Activated CD4-positive, alpha-beta memory T cell treated with anti-CD3 and anti-CD28 coated beads, Interleukin-2, amount 10 ng/mL, durations not matched to agents 7 days and 5 days (primary cell): ENCODE measurements at regions not wholly inside any gene's neighbourhood (a gene's known extent, or its start where the extent isn't known, plus 50 kb on each side); places are given as distances from the start of the nearest gene placed in this dataset.

ENCODE experiments used
- CTCF ChIA-PET: fragments of 350-600 bp; sonication (Branson Sonifier 250); formaldehyde crosslinking; loops from one replicate; lab custom pipeline; 2021; ENCODE audit warnings: antibody characterized with exemption, inconsistent platforms; lab: Charles Lee
- POLR2A ChIA-PET: fragments of 350-600 bp; sonication (Branson Sonifier 250); formaldehyde crosslinking; loops from one replicate; lab custom pipeline; 2021; ENCODE audit warnings: antibody characterized with exemption; lab: Charles Lee
- DNase-seq: peaks from one replicate; pipeline ENCODE4 v3.0.0-alpha.2; 2020
- H3K27ac Mint-ChIP-seq: one replicate; pipeline ENCODE4 v1.8.0; 2021; ENCODE audit warnings: mild to moderate bottlenecking, mixed read lengths
- H3K27me3 Mint-ChIP-seq: one replicate; pipeline ENCODE4 v1.8.0; 2021; ENCODE audit warnings: mixed read lengths
- H3K36me3 Mint-ChIP-seq: one replicate; pipeline ENCODE4 v1.8.0; 2021; ENCODE audit warnings: low read depth, mixed read lengths
- H3K4me1 Mint-ChIP-seq: one replicate; pipeline ENCODE4 v1.8.0; 2021; ENCODE audit warnings: mixed read lengths
- H3K4me3 Mint-ChIP-seq: one replicate; pipeline ENCODE4 v1.8.0; 2021; ENCODE audit warnings: mild to moderate bottlenecking, mixed read lengths
- H3K9me3 Mint-ChIP-seq: one replicate; pipeline ENCODE4 v1.8.0; 2021; ENCODE audit warnings: mixed read lengths

DNA sequence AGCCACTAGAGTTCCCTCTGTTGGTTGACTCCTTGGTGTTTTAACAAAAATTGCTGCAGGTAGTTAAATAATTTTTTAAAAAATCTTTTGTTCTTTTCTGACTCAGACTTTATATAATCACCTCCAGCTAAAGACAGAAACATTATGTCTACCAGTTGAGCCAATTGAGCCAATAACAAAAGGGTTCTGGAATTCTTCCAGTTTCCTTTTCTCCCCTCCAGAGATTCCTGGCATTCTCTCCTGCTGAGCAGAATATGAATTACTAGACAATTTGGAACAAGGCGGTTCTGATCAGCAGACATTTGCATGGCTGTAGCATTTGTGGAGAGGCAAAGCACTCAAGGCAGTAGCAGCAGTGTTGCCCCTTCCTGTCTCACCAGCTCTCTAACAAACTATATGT lies 144.0 kb upstream of the SLC35B3 start:
- H3K36me3 Mint-ChIP-seq: no peaks in the 10 kb centered on the region
- POLR2A ChIA-PET: no interaction called here
- CTCF ChIA-PET: no interaction called here
- peaks cover 11% of the 10 kb centered on the region for H3K9me3 Mint-ChIP-seq
- H3K27me3 Mint-ChIP-seq: no peaks in the 10 kb centered on the region
- no peak overlapping the region for H3K4me3 Mint-ChIP-seq
- H3K27ac Mint-ChIP-seq: no peak overlapping the region
- no peak for DNase-seq
- H3K4me1 Mint-ChIP-seq: no peaks in the 10 kb centered on the region

DNA sequence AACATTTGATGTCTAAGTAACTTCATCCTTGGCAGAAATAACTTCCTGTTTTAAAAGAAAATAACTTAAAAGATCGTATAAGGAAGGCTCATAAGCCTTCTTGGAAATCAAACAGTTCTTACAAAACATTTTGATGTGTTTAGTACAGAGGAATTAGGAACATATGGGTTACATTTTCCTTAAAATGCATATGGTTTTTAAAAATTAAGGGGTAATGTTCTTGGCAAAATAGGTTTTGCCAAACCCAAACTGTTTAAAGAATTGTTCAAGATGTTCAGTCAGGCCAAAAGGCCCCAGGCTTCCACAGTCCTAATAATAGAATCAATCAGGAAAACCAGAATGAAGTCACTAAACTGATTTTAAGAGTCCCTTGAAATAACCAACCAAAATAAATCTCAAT lies 142.7 kb upstream of the SLC35B3 start:
- no peaks in the 10 kb centered on the region for H3K36me3 Mint-ChIP-seq
- no peak overlapping the region for H3K27ac Mint-ChIP-seq
- no peaks in the 10 kb centered on the region for H3K4me1 Mint-ChIP-seq
- H3K9me3 Mint-ChIP-seq: peaks cover 9% of the 10 kb centered on the region
- H3K27me3 Mint-ChIP-seq: no peaks in the 10 kb centered on the region
- no peak for DNase-seq
- CTCF ChIA-PET: no interaction called here
- no peak overlapping the region for H3K4me3 Mint-ChIP-seq
- POLR2A ChIA-PET: no interaction called here

DNA sequence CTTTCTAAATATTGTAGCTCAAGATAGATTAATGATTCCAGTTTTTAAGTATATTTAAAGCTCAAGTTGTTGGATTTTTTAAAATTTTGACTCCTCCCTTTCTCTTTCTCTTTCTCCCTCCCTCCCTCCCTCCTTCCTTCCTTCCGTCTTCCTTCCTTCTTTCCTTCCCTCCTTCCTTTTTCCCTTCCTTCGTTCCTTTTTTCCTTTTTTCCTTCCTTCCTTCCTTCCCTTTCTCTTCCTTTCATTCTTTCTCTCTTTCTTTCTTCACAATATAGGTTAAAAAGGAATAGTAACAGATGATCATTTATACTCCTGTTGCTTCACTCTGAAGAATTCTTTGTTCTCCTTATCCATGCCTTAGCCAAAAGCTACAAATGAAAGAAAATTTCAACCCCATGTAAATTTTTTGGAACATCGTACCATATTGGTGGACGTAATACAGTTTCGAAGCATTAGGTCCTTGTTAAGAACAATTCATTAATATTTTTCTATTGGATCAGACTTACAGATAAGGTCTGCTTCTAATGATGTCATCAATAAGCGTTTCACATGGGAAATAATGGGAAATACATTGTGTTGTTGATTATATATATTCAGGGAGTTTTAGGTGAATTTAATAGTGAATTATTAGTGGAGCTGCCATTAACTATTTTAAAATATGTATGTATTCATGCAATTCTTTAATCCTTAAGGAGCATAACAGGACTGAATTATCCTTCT lies 139.6 kb upstream of the SLC35B3 start:
- H3K4me3 Mint-ChIP-seq: no peak overlapping the region
- no peaks in the 10 kb centered on the region for H3K36me3 Mint-ChIP-seq
- H3K9me3 Mint-ChIP-seq: peaks cover 11% of the 10 kb centered on the region
- H3K4me1 Mint-ChIP-seq: no peaks in the 10 kb centered on the region
- ChIA-PET CTCF (no interaction called here), POLR2A (no interaction called here)
- H3K27me3 Mint-ChIP-seq: no peaks in the 10 kb centered on the region
- no peak for DNase-seq
- H3K27ac Mint-ChIP-seq: no peak overlapping the region

DNA sequence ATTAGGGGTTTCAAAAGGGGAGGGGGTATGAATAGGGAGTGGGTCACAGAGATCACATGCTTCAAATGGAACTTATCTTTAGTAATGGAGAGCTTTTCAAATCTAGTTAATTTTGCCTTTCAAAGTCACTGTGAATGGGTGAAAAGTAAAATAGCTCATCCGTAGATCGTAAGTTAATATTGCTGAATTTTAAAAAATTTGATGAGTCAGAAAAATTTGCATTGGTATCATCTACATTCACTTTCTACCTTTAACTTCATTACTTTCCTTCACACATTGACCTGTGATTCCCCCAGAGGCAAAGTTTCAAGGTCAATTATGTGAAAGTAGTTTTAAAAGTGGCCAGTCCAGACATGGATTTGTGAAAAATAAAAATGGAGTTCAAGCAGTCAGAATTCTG lies 139.0 kb upstream of the SLC35B3 start:
- no peaks in the 10 kb centered on the region for H3K27me3 Mint-ChIP-seq
- no peak overlapping the region for H3K27ac Mint-ChIP-seq
- no peaks in the 10 kb centered on the region for H3K36me3 Mint-ChIP-seq
- ChIA-PET POLR2A (no interaction called here), CTCF (no interaction called here)
- no peaks in the 10 kb centered on the region for H3K4me1 Mint-ChIP-seq
- DNase-seq: no peak
- H3K4me3 Mint-ChIP-seq: no peak overlapping the region
- peaks cover 7% of the 10 kb centered on the region for H3K9me3 Mint-ChIP-seq

- CTCF ChIA-PET: interaction anchor here (0.5 kb wide), 1 partner anchor 652 kb away, joined by 4 read pairs; no protein-coding TSS in a partner anchor
- H3K27me3 Mint-ChIP-seq: no peaks in the 10 kb centered on the region
- no peak for DNase-seq
- peaks cover 13% of the 10 kb centered on the region for H3K9me3 Mint-ChIP-seq
- H3K4me1 Mint-ChIP-seq: no peaks in the 10 kb centered on the region
- POLR2A ChIA-PET: no interaction called here
- no peaks in the 10 kb centered on the region for H3K36me3 Mint-ChIP-seq
- no peak overlapping the region for H3K27ac Mint-ChIP-seq
- H3K4me3 Mint-ChIP-seq: no peak overlapping the region
Observed at GRCh38 chr6:8570256-8570920, 135.0 kb upstream of the SLC35B3 start.

GRCh38 chr6:8562125-8562524 lies 126.8 kb upstream of the SLC35B3 start:
- Mint-ChIP-seq H3K36me3 (no peaks in the 10 kb centered on the region), H3K4me3 (no peak overlapping the region), H3K27me3 (no peaks in the 10 kb centered on the region), H3K9me3 (no peaks in the 10 kb centered on the region), H3K27ac (no peak overlapping the region), H3K4me1 (no peaks in the 10 kb centered on the region)
- ChIA-PET POLR2A (no interaction called here), CTCF (no interaction called here)
- DNase-seq: no peak

GRCh38 chr6:8558953-8559352 lies 123.6 kb upstream of the SLC35B3 start:
- H3K4me1 Mint-ChIP-seq: no peaks in the 10 kb centered on the region
- DNase-seq: no peak
- ChIA-PET CTCF (no interaction called here), POLR2A (no interaction called here)
- H3K27ac Mint-ChIP-seq: no peak overlapping the region
- H3K27me3 Mint-ChIP-seq: no peaks in the 10 kb centered on the region
- no peaks in the 10 kb centered on the region for H3K36me3 Mint-ChIP-seq
- H3K4me3 Mint-ChIP-seq: no peak overlapping the region
- no peaks in the 10 kb centered on the region for H3K9me3 Mint-ChIP-seq

- Mint-ChIP-seq H3K36me3 (no peaks in the 10 kb centered on the region), H3K4me3 (no peak overlapping the region), H3K27me3 (no peaks in the 10 kb centered on the region), H3K27ac (no peak overlapping the region), H3K9me3 (no peaks in the 10 kb centered on the region), H3K4me1 (no peaks in the 10 kb centered on the region)
- no peak for DNase-seq
- ChIA-PET CTCF (no interaction called here), POLR2A (interaction anchor here (0.6 kb wide), 1 partner anchor 354 kb away, joined by 3 read pairs; no protein-coding TSS in a partner anchor)
Observed at GRCh38 chr6:8557014-8557748, 121.8 kb upstream of the SLC35B3 start.

DNA sequence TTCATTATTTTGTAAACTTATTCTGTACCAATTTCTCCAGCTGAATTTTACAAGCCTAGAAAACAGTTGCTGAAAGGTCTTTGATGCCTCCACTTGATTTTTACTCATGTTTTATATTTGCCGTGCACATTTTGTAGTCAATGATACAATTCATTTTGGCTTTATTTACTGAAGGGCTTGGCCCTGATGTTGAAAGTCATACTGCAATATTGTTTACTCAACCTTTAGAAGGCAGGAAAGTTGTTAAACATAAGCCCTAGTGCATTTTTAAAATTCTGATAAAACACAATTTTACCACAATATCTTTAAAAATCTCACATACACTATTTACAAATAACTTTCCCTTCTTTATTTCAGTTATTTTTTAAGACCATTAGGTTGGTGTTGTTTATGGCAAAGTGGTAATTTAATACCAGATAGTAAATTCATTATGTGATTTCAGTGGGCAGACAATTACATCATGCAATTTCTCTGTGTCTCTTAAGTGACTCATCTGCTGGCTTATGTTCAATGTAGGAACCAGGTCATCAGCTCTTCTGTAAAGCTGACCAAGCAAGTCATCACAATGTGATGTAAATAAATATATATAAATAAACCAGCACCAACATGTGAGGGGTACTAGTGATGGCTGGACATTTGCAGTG lies 121.1 kb upstream of the SLC35B3 start:
- Mint-ChIP-seq H3K9me3 (no peaks in the 10 kb centered on the region), H3K27me3 (no peaks in the 10 kb centered on the region), H3K4me3 (no peak overlapping the region), H3K4me1 (no peaks in the 10 kb centered on the region), H3K36me3 (no peaks in the 10 kb centered on the region), H3K27ac (no peak overlapping the region)
- ChIA-PET CTCF (no interaction called here), POLR2A (interaction anchor here (0.6 kb wide), 1 partner anchor 354 kb away, joined by 3 read pairs; no protein-coding TSS in a partner anchor)
- no peak for DNase-seq

DNA sequence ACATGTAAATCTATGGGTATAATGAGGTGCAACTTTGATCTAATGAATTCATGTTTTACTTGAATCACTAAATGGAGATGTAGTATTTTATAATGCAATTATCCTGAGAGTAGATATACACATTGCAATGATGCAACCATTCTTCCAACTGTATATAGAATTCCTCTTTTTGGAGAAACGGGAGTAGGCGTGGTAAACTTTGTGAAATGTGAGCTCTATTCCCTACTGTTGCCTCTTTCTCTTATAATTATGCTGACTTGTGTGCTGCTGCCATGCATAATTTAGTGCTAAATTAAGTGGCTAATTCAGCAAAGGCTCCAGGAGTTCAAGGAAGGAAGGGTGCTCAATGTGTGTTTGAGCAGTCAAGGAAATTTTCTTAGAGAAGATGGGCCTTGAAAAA lies 116.6 kb upstream of the SLC35B3 start:
- peaks cover 2% of the 10 kb centered on the region for H3K9me3 Mint-ChIP-seq
- no peaks in the 10 kb centered on the region for H3K36me3 Mint-ChIP-seq
- no peaks in the 10 kb centered on the region for H3K27me3 Mint-ChIP-seq
- H3K27ac Mint-ChIP-seq: no peak overlapping the region
- DNase-seq: no peak
- no peaks in the 10 kb centered on the region for H3K4me1 Mint-ChIP-seq
- no peak overlapping the region for H3K4me3 Mint-ChIP-seq
- CTCF ChIA-PET: no interaction called here
- POLR2A ChIA-PET: no interaction called here

GRCh38 chr6:8551386-8551785 lies 116.0 kb upstream of the SLC35B3 start:
- no peak for DNase-seq
- Mint-ChIP-seq H3K36me3 (no peaks in the 10 kb centered on the region), H3K9me3 (peaks cover 2% of the 10 kb centered on the region), H3K4me3 (no peak overlapping the region), H3K27ac (no peak overlapping the region), H3K27me3 (no peaks in the 10 kb centered on the region), H3K4me1 (no peaks in the 10 kb centered on the region)
- POLR2A ChIA-PET: no interaction called here
- CTCF ChIA-PET: no interaction called here

- Mint-ChIP-seq H3K27me3 (no peaks in the 10 kb centered on the region), H3K27ac (no peak overlapping the region), H3K4me1 (no peaks in the 10 kb centered on the region), H3K36me3 (no peaks in the 10 kb centered on the region), H3K4me3 (no peak overlapping the region), H3K9me3 (peaks cover 2% of the 10 kb centered on the region)
- ChIA-PET POLR2A (no interaction called here), CTCF (no interaction called here)
- DNase-seq: no peak
Observed at GRCh38 chr6:8549074-8549790, 113.9 kb upstream of the SLC35B3 start.
